Activated naive CD8-positive, alpha-beta T cell treated with anti-CD3 and anti-CD28 coated beads for 36 hours (primary cell): ENCODE measurements at regions not wholly inside any gene's neighbourhood (a gene's known extent, or its start where the extent isn't known, plus 50 kb on each side); places are given as distances from the start of the nearest gene placed in this dataset.

Source experiments
- DNase-seq: peaks from one replicate; pipeline ENCODE4 v3.0.0; 2021
- H3K27ac Mint-ChIP-seq: one replicate; pipeline ENCODE4 v1.8.0; 2022; ENCODE audit warnings: mild to moderate bottlenecking, moderate library complexity, mixed read lengths
- H3K27me3 Mint-ChIP-seq: one replicate; pipeline ENCODE4 v1.8.0; 2022; ENCODE audit warnings: mild to moderate bottlenecking, mixed read lengths
- H3K36me3 Mint-ChIP-seq: one replicate; pipeline ENCODE4 v1.8.0; 2021; ENCODE audit warnings: mild to moderate bottlenecking, mixed read lengths
- H3K4me1 Mint-ChIP-seq: one replicate; pipeline ENCODE4 v1.8.0; 2021; ENCODE audit warnings: mixed read lengths
- H3K4me3 Mint-ChIP-seq: one replicate; pipeline ENCODE4 v1.8.0; 2022; ENCODE audit warnings: mild to moderate bottlenecking, moderate library complexity, mixed read lengths
- H3K9me3 Mint-ChIP-seq: one replicate; pipeline ENCODE4 v1.8.0; 2022; ENCODE audit warnings: mixed read lengths

- Mint-ChIP-seq H3K4me3 (no peak overlapping the region), H3K9me3 (no peaks in the 10 kb centered on the region), H3K27ac (no peak overlapping the region), H3K27me3 (no peaks in the 10 kb centered on the region), H3K4me1 (no peaks in the 10 kb centered on the region), H3K36me3 (no peaks in the 10 kb centered on the region)
- no peak for DNase-seq
Measured at GRCh38 chrX:44619039-44619438, 76.4 kb upstream of the FUNDC1 start.

- no peak overlapping the region for H3K4me3 Mint-ChIP-seq
- H3K9me3 Mint-ChIP-seq: peaks cover 5% of the 10 kb centered on the region
- H3K27ac Mint-ChIP-seq: no peak overlapping the region
- H3K36me3 Mint-ChIP-seq: no peaks in the 10 kb centered on the region
- DNase-seq: no peak
- no peaks in the 10 kb centered on the region for H3K27me3 Mint-ChIP-seq
- H3K4me1 Mint-ChIP-seq: no peaks in the 10 kb centered on the region
Measured at GRCh38 chrX:44596277-44596676, 53.6 kb upstream of the FUNDC1 start.
